Naive thymus-derived CD4-positive, alpha-beta T cell (primary cell): ENCODE measurements at regions not wholly inside any gene's neighbourhood (a gene's known extent, or its start where the extent isn't known, plus 50 kb on each side); places are given as distances from the start of the nearest gene placed in this dataset.

ENCODE experiments used
- ATAC-seq: fragments of 150-1000 bp; cut with Tn5 transposase; 2 replicates; pipeline ENCODE4 v1.10.0; 2021; ENCODE audit warnings: mild to moderate bottlenecking, moderate library complexity
- CTCF ChIA-PET: fragments of 350-600 bp; sonication (Branson Sonifier 250); formaldehyde crosslinking; loops from one replicate; lab custom pipeline; 2021; ENCODE audit warnings: antibody characterized with exemption; lab: Charles Lee
- POLR2A ChIA-PET: fragments of 350-600 bp; sonication (Branson Sonifier 250); formaldehyde crosslinking; loops from one replicate; lab custom pipeline; 2021; ENCODE audit warnings: antibody characterized with exemption, inconsistent platforms; lab: Charles Lee
- DNase-seq, 9 donors: peaks; one replicate each; pipeline versions ENCODE4 v3.0.0 to v3.0.0-alpha.2; 2020 to 2022; ENCODE audit warnings: mixed read lengths in 1 of 9
- H3K27ac ChIP-seq: one replicate; pipeline ENCODE4 v1.7.0; 2013; ENCODE audit warnings: mild to moderate bottlenecking, low read depth, low read length, moderate library complexity
- H3K27me3 ChIP-seq, 2 donors: one replicate each; pipeline ENCODE4 v1.7.0; 2013; ENCODE audit warnings: low read length in 2 of 2, mild to moderate bottlenecking in 2 of 2, moderate library complexity in 2 of 2; ENCODE audit not compliant: control insufficient read depth in 2 of 2, insufficient read depth in 2 of 2
- H3K36me3 ChIP-seq, 3 experiments: 1 replicate in 2 of 3; 2 replicates in 1 of 3; pipeline ENCODE4 v1.7.0; 2013; ENCODE audit warnings: low read length in 3 of 3, mild to moderate bottlenecking in 3 of 3, moderate library complexity in 1 of 3; ENCODE audit not compliant: insufficient read depth in 3 of 3, control insufficient read depth in 2 of 3
- H3K4me1 ChIP-seq, 2 donors: one replicate each; pipeline ENCODE4 v1.7.0; 2013; ENCODE audit warnings: low read length in 2 of 2, mild to moderate bottlenecking in 2 of 2, moderate library complexity in 1 of 2; ENCODE audit not compliant: control insufficient read depth in 2 of 2, insufficient read depth in 2 of 2
- H3K4me3 ChIP-seq: 2 replicates; pipeline ENCODE4 v1.7.0; 2013; ENCODE audit warnings: mild to moderate bottlenecking, low read length
- H3K9me3 ChIP-seq, 3 experiments: 1 replicate in 2 of 3; 2 replicates in 1 of 3; pipeline ENCODE4 v1.7.0; 2013; ENCODE audit warnings: low read length in 3 of 3; ENCODE audit not compliant: control insufficient read depth in 2 of 3
- H3K27ac Mint-ChIP-seq, 9 donors: one replicate each; pipeline ENCODE4 v1.8.0; 2020 to 2022; ENCODE audit warnings: mixed read lengths in 9 of 9, mild to moderate bottlenecking in 8 of 9, moderate library complexity in 5 of 9, inconsistent platforms in 2 of 9
- H3K27me3 Mint-ChIP-seq, 5 donors: one replicate each; pipeline ENCODE4 v1.8.0; 2021 to 2022; ENCODE audit warnings: mixed read lengths in 5 of 5, mild to moderate bottlenecking in 1 of 5
- H3K36me3 Mint-ChIP-seq, 5 donors: one replicate each; pipeline ENCODE4 v1.8.0; 2020 to 2022; ENCODE audit warnings: mixed read lengths in 5 of 5, mild to moderate bottlenecking in 3 of 5, inconsistent platforms in 1 of 5
- H3K4me1 Mint-ChIP-seq, 7 donors: one replicate each; pipeline ENCODE4 v1.8.0; 2020 to 2022; ENCODE audit warnings: mixed read lengths in 7 of 7, mild to moderate bottlenecking in 3 of 7, inconsistent platforms in 1 of 7
- H3K4me3 Mint-ChIP-seq, 10 donors: one replicate each; pipeline ENCODE4 v1.8.0; 2020 to 2022; ENCODE audit warnings: mild to moderate bottlenecking in 10 of 10, mixed read lengths in 10 of 10, moderate library complexity in 6 of 10, inconsistent platforms in 2 of 10
- H3K9me3 Mint-ChIP-seq, 11 donors: one replicate each; pipeline ENCODE4 v1.8.0; 2020 to 2022; ENCODE audit warnings: mixed read lengths in 11 of 11, mild to moderate bottlenecking in 4 of 11, inconsistent platforms in 1 of 11, moderate library complexity in 1 of 11
- intact Hi-C, 2 donors: fragments of 100-400 bp; cut with micrococcal nuclease; formaldehyde crosslinking; loops; one replicate each; pipeline ENCODE4 v1.15.1; 2023

- no peak for DNase-seq
- Mint-ChIP-seq H3K27ac (no peak overlapping the region), H3K36me3 (peaks cover 0 to 4% (median 0%) of the 10 kb centered on the region in 5 donors), H3K9me3 (peaks cover 0 to 2% (median 0%) of the 10 kb centered on the region in 11 donors), H3K27me3 (peaks cover 0 to 9% (median 3%) of the 10 kb centered on the region in 5 donors), H3K4me3 (no peak overlapping the region), H3K4me1 (peaks cover 0 to 2% (median 0%) of the 10 kb centered on the region in 7 donors)
- H3K4me3 ChIP-seq: no peak overlapping the region
- CTCF ChIA-PET: no interaction called here
- H3K36me3 ChIP-seq: no peaks in the 10 kb centered on the region
- POLR2A ChIA-PET: no interaction called here
- no peak for ATAC-seq
- H3K4me1 ChIP-seq: no peaks in the 10 kb centered on the region
- no peaks in the 10 kb centered on the region for H3K27me3 ChIP-seq
- no peaks in the 10 kb centered on the region for H3K9me3 ChIP-seq
- intact Hi-C loops: no loop called here
- no peak overlapping the region for H3K27ac ChIP-seq
These were observed 55.1 kb upstream of the NXF3 start for GRCh38 chrX:103148075-103148474.
